ENCODE measurements at regions not wholly inside any gene's neighbourhood (a gene's known extent, or its start where the extent isn't known, plus 50 kb on each side); places are given as distances from the start of the nearest gene placed in this dataset.

DNA sequence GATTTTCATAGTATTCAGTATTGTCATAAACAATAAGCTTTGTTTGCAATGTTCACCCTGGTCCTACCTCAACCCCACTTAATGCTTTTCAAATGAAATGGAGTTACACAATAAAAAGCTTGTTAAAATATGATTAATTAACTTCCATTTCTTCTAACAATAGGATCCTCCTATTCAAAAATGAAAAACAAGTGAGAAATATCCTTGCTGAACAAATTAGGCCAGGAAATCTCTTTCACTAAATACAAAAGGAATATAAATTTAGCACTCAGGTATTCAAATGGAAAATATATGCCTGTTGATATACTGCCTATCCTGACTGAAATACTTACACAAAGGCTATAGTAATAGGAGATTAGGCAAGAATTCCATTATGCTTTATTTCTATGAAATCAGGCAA is 323.4 kb upstream of the GRM3 start:
- no peak overlapping the region for H3K4me3 ChIP-seq (ENCODE audit: low read depth, poor library complexity, severe bottlenecking)
- TF ChIP-seq POLR2A (IDR thresholded peaks at IDR 0.05) (no peak), CTCF (IDR thresholded peaks at IDR 0.05) (no peak)
- no peak for DNase-seq (ENCODE audit: low spot score in 2 of 2)
- intact Hi-C loops (cut with DNase I; ENCODE audit: low total_unique reads): no loop called here

- no peak for DNase-seq (ENCODE audit: low spot score in 2 of 2)
- TF ChIP-seq POLR2A (IDR thresholded peaks at IDR 0.05) (no peak), CTCF (IDR thresholded peaks at IDR 0.05) (no peak)
- WGBS, 2 donors: 49 to 53% methylated on average over 2 of the region's 2 CpGs
- intact Hi-C loops (cut with DNase I; ENCODE audit: low total_unique reads): no loop called here
- H3K4me3 ChIP-seq (ENCODE audit: low read depth, poor library complexity, severe bottlenecking): no peak overlapping the region
Observed at GRCh38 chr7:86313842-86314241, 329.9 kb upstream of the GRM3 start.

DNA sequence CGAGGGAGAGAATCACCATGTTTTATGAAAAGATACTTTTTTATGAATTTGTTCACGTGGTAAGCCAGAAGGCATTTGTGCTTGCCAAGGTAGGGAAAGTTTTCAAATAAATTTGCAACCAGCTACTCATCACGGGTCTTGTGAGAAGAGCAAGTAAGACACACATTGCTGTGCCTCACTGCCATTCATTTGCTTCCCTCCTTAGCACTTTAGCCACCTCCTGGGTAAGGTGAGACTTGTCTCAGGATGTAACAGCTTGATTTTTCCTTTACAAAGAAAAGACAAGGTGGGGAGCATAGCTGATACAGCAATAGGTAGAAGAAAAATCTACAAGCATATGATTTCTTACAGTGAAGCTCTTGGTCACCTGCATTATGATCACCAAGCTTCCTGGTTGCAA is 342.4 kb upstream of the GRM3 start:
- no peak overlapping the region for H3K4me3 ChIP-seq (ENCODE audit: low read depth, poor library complexity, severe bottlenecking)
- DNase-seq (ENCODE audit: low spot score in 2 of 2): no peak
- intact Hi-C loops (cut with DNase I; ENCODE audit: low total_unique reads): no loop called here
- TF ChIP-seq CTCF (IDR thresholded peaks at IDR 0.05) (no peak), POLR2A (IDR thresholded peaks at IDR 0.05) (no peak)
- WGBS, 2 donors: 16 to 28% methylated on average over 3 of the region's 3 CpGs

DNA sequence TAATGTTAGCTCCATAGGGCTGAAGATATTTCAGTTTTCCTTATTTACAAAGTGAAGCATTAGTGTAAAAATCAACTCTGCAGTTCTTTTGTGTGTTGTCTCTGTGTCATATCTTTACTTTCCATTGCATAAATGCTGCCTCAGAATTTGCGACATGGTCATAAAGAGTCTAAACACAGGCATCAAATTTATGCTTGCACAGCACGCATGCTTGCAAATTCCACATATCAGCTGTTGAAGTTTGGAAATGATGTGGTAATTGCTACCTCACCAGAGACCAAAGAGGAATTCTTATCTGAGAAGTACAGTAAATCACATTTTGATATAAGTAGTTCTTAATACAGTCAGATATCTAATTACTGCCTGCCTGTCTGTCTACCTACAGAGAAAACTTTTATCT is 348.2 kb upstream of the GRM3 start:
- intact Hi-C loops (cut with DNase I; ENCODE audit: low total_unique reads): no loop called here
- no peak for DNase-seq (ENCODE audit: low spot score in 2 of 2)
- H3K4me3 ChIP-seq (ENCODE audit: low read depth, poor library complexity, severe bottlenecking): no peak overlapping the region
- WGBS, 2 donors: 56 to 69% methylated on average over 2 of the region's 2 CpGs
- TF ChIP-seq CTCF (IDR thresholded peaks at IDR 0.05): no peak
- TF ChIP-seq POLR2A (IDR thresholded peaks at IDR 0.05): no peak

DNA sequence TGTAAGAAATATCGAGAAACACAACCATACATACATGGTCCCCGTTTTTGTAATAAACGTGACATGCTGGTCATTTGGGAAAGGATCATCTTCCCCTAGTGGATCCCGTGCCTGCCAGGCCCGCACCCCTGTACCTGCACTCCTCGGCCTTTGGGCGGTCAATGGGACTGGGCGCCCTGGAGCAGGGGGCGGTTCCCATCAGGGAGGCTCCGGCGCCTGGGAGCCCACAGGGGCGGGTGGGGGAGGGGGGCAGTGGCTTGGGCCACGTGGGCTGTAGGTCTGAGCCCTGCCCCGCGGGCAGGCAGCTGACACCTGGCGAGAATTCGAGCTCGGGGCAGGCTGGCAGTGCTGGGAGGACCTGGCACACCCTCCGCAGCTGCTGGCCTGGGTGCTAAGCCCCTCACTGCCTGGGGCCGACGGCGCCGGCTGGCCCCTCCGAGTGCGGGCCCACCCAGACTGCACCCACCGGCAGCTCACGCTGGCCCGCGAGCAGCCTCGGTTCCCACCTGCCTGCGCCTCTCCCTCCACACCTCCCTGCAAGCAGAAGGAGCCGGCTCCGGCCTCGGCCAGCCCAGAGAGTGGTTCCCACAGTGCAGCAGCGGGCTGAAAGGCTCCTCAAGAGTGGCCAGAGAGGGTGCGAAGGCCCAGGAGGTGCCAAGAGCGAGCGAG is 361.6 kb upstream of the GRM3 start:
- intact Hi-C loops (cut with DNase I; ENCODE audit: low total_unique reads): no loop called here
- no peak overlapping the region for H3K4me3 ChIP-seq (ENCODE audit: low read depth, poor library complexity, severe bottlenecking)
- WGBS, 2 donors: 94 to 96% methylated on average over 16 to 19 of the region's 38 CpGs
- TF ChIP-seq POLR2A (IDR thresholded peaks at IDR 0.05): no peak
- TF ChIP-seq CTCF (IDR thresholded peaks at IDR 0.05): no peak
- peak in 1 of 2 donors; percentile 78 for DNase-seq (ENCODE audit: low spot score in 2 of 2)

GRCh38 chr7:86280150-86280549 is 363.6 kb upstream of the GRM3 start:
- TF ChIP-seq CTCF (IDR thresholded peaks at IDR 0.05) (no peak), POLR2A (IDR thresholded peaks at IDR 0.05) (no peak)
- no peak for DNase-seq (ENCODE audit: low spot score in 2 of 2)

More at GRCh38 chr7:86280150-86280549, 363.6 kb upstream of the GRM3 start:
- H3K4me3 ChIP-seq (ENCODE audit: low read depth, poor library complexity, severe bottlenecking): no peak overlapping the region
- intact Hi-C loops (cut with DNase I; ENCODE audit: low total_unique reads): no loop called here

Measured in lower leg skin (tissue), 4 donors.